Globus pallidus (tissue), 1 donor: ENCODE measurements at regions not wholly inside any gene's neighbourhood (a gene's known extent, or its start where the extent isn't known, plus 50 kb on each side); places are given as distances from the start of the nearest gene placed in this dataset.

Experiments
- DNase-seq: peaks from one replicate; pipeline ENCODE4 v3.0.0-alpha.2; 2015; ENCODE audit warnings: low spot score

DNA sequence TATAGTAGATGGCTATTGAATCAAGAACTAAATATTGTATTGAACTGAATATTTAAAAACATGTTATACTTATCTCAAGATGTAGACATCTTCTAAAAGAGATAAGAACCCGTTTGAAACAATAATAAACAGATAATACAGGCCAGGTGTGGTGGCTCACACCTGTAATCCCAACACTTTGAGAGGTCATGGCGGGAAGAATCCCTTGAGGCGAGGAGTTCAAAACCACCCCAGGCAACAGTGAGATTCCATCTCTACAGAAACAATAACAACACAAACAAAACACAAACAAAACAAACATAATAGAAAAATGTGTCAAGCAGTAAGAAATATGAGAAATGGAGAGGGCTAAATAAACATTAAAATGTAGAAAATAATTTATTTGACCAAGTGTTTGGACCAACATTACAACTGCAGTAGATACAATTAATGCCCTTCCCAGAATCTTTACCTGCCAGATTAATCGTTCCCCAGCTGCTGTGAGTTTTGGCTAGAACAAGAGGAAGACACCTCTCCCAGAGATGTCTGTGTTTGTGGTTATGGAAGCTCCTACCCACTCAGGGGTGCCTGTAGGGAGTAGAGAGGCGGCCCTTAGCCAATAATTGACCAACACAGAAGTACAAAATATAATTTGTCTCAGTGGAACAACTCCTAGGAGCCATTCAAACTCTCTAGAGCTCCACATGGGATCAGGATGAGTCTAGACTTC, 111.9 kb upstream of the AGTR1 start:
- DNase-seq = no peak

DNA sequence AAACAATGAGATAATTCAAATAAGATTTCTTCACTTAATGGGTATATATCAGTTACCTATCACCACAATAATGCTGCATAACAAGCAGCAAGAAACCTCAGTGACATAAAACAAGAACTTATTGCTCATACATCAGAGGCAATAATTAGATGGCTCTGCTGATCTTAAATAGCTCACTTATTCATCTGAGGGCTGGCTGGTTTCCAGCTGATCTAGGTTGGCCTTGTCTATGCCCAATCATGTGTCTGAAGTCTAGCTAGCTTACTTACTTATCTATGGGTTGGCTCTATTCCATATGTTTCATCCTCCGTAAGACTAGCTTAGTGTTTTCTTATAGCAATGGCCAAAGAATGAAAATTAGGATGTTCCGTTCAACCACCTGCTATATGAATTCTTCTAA, 109.4 kb upstream of the AGTR1 start:
- DNase-seq = no peak

DNA sequence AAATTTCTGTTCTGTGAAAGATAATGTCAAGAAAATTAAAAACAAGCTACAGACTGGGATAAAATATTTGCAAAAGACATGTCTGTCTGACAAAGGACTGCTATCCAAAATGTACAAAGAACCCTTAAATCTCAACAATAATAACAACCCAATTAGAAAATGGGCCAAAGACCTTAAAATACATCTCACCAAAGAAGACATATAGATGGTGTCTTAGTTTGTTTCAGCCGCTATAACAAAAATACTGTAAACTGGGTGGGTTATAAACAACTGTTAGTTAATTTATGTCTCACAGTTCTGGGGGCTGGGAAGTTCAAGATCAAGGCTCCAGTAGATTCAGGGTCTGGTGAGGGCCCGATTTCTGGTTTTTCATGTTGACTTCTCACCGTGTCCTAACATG, 106.2 kb upstream of the AGTR1 start:
- DNase-seq = no peak

DNA sequence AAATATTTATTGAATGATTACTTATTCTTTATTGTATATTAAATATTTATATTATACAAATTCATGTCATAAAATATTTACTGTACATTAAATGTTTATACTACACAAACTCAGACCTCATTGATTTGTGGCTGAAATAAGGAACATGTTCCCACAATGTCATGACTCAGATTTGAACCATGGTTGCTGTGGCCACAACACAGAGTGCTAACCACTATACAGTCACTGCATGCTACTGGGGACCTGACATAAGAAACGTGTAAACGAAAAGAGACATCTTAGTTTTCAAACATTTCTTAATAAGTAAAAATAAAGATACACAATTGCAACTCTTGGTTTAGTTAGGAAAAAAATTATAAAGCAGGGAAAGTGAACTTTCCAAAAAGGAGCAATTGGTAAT, 99.1 kb upstream of the AGTR1 start:
- DNase-seq = no peak

DNA sequence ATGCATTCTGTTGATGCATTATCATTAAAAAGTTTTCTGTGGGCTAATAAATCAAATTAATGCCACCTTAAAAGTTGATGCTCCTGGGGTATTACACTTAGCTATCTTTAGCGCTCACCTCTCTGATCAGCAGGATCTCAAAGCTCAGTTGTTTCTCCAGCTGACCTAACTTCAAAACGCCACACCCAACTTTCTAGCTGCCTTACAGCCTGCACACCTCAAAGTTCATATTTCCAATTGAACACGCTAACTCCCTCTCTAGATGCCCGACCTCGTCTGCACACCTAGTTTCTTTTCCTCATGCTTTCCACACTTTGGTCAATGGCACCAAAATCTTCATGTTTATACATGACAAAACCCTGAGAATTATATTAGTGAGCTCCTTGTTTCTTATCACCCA, 98.2 kb upstream of the AGTR1 start:
- DNase-seq = no peak

DNA sequence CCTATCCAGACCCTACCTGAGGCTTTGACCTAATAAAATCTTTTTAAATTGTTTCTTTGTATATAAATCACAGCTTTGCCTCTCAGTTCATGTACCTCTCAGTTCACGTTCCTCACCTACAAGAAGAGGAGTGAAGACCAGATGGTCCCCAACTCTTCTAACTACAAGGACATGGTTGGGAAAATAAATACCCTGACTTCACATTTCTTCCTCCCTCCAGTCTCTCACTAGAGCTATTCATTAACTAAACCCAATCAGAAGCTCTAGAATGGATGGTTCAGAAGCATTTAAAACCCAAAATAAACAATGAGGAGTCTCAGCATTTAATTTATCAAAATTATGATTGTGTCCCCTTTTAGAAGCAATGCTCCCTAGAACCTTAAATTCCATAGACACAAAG, 97.3 kb upstream of the AGTR1 start:
- no peak for DNase-seq

DNA sequence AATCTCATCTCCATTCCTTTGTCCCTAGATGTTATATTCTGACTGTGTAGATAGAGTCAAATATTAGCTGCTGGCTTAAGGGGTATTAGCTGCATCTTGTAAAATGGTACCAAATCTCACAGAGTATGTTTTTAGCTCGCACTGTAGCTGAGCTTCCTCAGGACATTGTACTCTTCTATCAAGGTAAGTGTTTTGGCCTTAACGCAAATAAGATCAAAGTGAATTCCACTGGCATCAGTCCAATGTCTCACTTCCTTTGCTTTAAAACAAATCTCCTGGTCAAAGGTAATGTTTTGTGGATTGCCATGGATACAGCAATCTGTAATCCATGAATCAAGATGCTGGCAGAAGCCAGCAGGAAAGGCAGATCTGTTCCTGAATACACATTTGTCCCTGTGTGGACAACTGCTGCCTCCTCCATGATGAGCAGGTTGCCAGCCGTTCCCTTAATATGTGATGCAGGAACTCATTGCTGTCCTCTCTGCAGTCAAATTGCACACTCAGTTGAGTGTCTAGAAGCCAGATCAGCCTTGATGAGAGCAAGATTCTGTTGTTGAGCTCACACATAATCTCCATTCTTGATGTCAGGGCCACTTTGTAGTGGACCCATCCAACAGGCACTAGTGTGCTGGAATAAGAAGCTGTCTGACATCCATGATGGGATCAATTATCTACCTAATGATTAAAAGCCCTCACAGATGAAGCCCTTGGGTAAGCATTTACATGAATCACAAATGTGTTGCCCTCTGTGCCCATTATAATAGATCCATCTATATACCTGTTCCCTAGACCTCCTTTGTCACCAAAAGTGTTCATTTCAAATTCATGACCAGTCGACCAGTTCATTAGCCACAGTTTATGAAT, 96.6 kb upstream of the AGTR1 start:
- DNase-seq = no peak

DNA sequence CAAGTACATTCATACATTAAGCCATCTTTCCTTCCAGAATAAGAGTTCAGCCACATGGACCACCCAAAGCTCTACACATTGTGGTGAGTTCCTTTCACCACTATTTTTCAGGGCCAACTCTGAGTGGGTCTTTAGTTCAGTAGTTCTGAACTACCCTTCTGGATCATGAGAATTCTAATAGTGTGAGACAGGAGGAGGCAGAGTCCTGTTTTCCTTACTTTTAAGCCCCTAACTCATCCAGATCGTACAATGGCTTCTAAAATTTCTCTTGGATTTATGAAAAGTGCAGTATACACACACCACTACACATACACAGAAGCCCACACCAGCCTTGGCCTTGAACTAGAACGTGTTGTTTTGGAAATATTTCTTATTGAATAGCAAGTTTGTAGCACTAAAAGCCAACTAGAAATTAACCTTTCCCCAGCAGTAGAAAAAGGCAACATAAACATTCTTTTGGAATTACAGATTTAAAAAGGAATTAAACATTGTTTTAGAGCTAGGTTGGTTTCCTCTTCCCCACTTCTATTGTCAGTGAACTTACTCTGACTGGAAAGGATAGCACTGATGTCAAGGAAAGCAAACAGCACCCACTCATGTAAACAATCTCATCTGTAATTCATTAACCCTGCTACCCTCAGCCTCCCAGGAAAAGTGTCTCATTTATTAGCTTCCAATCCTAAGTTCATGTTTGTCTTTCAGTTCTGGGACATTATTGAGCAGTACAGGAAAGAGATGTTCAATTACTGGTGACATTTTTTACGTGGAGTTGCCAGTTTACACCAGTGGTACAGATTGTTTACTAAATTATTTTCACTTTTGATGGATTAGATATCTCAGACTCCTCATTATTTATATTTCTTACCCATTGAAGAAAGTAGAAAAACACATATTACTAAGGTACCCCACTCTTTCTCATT, 95.7 kb upstream of the AGTR1 start:
- DNase-seq = no peak

DNA sequence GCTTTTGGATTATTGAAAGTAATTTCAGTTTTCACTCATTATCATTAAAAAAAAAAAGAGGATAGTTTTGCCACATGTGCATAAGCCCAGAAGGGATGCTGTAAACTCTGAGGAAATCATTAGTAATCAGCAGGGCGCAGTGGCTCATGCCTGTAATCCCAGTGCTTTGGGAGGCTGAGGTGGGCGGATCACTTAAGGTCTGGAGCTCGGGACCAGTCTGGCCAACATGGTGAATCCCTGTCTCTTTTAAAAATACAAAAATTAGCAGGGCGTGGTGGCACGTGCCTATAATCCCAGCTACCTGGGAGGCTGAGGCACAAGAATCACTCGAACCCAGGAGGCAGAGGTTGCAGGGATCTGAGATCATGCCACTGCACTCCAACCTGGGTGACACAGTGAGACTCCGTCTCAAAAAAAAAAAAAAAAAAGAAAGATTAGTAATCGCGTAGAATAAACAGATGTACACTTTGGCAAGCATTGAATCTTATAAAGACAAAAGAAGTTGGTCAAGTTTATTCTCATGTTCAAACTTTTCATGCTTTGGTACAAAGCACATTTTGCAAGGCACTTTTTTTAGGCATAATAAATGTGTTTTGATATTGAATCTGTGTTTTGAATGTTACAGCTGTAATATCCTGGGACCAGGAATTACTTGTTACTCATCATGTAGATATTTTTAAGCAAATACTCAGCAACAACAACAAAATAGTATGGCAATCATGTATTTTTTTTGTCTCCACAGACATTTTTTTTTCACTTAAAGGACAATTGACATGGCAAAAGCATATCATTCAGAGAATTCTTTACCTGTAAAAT, 93.2 kb upstream of the AGTR1 start:
- no peak for DNase-seq

DNA sequence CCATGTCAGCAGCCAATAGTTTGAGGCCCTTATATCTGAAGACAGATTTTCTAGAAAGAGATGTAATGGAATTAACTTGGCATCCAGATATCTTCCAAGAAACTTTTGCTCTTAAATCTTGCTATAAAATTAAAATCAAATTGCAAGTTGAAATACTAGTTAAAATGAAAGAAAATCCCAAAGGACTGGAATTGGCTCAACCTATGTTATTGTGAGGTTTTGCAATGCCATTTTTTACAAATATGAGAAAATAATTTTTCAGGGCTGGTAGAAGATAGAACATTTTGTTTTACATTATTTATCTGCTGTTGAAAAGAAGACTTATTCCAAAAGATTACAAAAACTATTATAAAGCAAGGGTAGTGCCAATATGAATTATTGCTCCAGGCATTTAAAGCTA, 92.2 kb upstream of the AGTR1 start:
- DNase-seq = no peak

DNA sequence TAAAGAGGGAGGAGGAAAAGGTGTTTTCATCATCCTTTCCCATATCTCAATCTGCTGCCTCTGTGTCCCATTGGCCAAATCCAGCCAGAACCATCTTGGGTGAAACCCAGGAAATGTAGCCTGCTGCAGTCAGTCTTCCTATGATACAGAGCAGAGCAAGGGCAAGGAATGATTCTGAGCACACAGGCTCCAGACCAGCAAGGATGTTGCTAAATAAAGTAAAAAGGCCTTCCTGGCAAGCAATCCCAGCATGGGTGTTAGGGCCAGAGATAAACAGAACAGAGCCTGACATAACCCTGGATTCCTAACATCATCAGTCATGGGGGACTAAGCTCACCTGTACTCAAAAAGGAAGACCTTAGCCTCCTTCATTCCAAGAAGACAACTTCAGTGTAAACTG, 90.7 kb upstream of the AGTR1 start:
- no peak for DNase-seq

DNA sequence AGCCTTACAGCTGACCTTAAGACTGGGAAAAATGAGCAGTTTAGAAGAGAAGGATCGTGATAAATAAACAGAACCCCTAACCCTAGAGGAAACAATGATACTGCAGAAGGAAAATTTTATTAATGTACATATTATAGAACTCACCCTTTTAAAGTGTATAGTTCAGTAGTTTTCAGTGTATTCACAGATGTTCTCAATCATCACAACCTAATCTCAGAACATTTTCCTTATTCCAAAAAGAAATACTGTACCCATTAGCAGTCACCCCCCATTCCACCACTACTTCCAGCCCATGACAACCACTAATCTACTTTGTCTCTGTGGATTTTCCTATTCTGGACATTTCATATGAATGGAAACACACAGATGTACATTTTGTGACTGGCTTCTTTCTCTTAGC, 90.2 kb upstream of the AGTR1 start:
- DNase-seq = no peak

DNA sequence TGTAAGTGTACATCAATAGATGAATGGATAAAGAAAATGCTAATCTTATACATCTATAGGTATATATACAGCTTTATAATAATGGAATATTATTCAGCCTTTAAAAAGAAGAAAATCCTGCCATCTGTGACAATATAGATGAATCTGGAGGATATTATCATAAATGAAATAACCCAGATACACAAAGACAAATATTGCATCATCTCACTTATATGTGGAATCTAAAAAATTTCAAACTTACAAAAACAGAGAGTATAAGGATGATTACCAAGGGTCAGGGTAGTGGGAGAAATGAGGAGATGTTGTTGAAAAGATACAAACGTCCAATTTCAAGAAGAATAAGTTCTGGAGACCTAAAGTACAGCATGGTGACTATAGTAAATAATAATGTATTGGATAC, 85.4 kb upstream of the AGTR1 start:
- DNase-seq = no peak

DNA sequence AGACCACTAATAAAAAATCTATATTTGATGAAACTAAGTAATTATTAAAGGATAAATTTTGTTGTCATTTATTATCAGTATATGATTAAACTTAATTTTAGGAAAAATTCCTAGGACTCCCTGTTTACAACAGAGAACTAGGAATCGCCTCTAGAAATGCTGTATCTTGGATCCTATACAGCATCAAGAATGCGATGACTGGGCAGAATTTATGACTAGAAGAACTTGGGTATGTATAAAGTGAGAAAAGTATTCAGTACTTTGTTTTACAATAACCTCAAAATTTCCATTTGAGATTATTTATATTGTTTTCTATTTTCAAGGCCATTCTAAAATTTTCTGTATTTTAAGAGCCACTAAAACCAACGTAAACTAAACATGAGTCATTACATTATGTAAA, 82.3 kb upstream of the AGTR1 start:
- no peak for DNase-seq

DNA sequence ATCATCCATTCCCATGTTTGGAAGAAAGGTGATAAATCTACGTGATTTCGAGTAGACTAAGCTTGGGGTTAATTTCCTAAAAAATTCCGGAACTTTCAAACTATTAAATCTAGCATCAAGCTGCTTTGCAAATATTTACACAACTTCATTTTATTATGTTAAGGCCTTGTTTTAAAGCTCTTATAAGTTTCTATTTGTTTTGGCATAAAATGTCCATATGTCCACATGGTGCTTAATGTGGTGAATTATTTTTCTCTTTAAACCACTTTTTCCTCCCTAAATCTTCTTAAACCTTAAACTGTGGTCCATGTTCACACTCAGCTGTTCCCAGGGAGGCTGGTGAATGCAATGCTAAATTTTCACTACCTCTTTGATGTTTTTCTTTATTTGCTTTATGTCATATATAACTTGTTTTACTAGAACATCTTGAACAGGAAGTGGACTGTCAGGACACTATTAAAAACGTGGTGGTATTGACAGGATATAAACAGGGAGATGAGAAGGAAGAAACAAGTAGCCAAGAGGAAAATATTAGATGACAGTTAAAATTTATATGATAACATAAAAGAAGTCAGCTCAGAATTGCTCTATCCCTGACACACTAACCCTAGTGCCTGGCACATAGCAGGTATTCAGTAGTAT, 72.5 kb upstream of the AGTR1 start:
- no peak for DNase-seq

DNA sequence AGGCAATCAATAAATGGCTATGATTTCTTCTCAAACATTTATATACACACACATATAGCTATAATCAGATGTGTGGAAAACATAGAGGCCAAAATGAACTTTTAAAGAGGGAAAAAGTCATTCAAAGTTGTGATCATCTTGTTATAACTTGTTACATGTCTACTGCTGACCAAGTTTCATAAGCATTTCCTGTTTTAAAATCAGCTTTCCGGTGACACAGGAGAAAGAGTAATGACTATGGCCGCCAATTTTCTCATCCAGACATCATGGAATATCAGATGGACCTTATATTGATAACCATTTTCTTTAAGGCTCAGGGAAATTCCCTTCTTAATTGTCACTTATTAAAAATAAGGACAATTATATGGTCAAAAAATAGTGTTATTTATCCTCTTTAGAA, 71.7 kb upstream of the AGTR1 start:
- DNase-seq = no peak

DNA sequence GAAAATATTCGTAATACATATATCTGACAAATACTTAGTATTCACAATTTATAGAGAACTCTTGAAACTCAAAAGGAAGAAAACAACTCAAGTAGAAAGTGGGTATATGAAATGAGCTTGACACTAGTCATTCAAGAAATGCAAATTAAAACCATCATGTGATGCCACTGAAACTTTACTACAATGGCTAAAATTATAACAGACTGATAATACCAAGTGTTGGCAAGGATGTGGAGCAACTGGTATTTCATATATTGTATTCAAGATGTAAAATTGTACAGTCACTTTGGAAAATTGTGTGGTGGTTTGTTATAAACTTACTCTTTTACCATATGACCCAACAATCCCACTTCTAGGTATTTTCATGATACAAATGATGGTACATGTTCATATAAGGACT, 68.7 kb upstream of the AGTR1 start:
- DNase-seq = no peak

DNA sequence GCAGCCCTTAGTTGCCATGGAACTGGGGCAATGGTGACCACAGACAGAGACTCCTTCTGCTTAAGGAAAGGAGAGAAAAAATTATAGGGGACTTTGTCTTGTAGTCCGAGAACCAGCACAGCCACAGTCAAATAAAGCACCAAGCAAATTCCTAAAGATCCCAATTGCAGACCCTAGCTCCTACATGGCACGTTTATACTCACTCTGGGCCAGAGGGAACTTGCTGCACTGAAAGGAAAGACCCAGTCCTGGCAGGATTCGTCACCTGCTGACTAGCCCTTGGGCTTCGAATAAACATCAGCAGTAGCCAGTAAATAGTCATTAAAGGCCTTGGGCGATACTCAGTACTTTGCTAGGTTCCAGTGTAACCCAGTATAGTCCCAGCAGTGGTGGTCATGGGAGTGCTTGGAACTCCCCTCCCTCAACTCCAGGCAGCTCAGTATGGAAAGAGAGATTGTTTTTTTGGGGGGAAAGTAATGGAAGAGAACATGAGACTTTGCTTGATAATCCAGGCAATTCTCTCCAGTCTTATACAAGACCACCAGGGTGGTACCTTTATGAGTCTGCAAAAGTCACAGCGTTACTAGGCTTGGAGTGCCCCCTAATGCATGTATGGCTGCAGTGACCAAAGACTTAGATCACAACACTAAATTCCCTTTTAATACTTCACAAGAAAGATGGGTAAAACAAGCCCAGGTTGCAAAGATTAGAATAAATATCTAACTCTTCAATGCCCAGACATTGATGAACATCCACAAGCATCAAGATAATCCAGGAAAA, 66.4 kb upstream of the AGTR1 start:
- DNase-seq = no peak

DNA sequence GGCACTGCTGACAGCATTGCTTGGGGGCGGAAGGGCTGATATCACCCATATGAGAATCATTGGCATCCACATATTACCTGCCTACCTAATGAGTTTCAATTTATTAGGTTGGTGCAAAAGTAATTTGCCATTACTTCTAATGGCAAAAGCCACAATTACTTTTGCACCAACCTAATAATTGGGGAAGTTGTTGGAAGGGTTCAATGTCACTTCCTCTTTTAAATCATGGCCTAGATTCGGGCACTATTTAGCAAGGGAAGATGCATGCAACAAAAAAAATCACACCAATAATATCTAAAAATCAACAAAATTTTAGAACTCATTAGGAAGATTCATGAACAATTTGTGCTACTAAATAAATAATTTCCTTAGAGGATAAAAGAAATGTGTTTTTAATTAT, 56.0 kb upstream of the AGTR1 start:
- DNase-seq = no peak

DNA sequence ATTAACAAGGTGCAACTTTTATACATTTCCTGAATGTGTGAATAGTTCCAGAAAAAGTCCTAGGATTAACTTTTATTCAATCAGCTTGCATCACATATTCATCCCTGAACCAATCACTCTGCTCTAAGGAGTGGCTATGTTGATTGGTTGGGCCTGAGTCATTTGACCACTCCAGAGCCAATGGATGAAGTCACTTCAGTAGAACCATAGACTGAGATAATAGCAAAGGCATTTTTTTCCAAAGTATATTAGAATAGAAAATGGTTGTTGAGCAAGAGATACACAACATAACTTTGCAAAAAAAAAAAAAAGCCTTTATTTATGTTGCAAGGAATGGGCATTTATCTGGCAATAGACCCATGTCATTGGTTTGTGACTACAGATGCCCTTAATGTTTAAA, 55.5 kb upstream of the AGTR1 start:
- no peak for DNase-seq

DNA sequence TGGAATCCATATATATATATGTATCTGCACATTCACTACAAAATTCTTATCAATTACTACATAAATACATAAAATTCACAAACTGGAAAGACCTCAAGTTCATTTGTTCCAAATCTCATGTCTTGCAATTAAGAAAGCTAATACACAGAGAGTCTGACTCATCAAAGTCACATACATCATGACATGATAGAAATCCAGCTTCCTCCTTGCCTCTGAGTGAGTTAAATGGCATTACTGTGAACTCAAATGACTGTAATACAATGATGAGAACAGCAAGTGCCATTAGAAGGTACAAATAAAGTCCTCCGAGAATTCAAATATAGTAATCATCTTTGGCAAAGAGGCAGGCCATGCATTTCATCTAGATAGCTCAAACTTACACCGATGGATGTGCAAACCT, 55.1 kb upstream of the AGTR1 start:
- no peak for DNase-seq
